Testis (tissue), 2 donors: ENCODE measurements at regions not wholly inside any gene's neighbourhood (a gene's known extent, or its start where the extent isn't known, plus 50 kb on each side); places are given as distances from the start of the nearest gene placed in this dataset.

Experiments used
- POLR2A ChIP-seq: fragments of 450-650 bp; IDR thresholded peaks from one replicate; pipeline ENCODE4 v1.6.1; 2017; ENCODE audit warnings: antibody characterized with exemption, mild to moderate bottlenecking, moderate library complexity
- TF ChIP-seq, protein P1 (sequence below), 3 experiments: fragments of 450-650 bp in 2 of 3; fragments of 200-600 bp in 1 of 3; sonication (generic) in 1 of 3; IDR thresholded peaks; one replicate each; pipeline ENCODE4 v1.5.1; 2016 to 2019; ENCODE audit warnings: antibody characterized with exemption in 3 of 3, mild to moderate bottlenecking in 2 of 3, moderate library complexity in 1 of 3

DNA sequence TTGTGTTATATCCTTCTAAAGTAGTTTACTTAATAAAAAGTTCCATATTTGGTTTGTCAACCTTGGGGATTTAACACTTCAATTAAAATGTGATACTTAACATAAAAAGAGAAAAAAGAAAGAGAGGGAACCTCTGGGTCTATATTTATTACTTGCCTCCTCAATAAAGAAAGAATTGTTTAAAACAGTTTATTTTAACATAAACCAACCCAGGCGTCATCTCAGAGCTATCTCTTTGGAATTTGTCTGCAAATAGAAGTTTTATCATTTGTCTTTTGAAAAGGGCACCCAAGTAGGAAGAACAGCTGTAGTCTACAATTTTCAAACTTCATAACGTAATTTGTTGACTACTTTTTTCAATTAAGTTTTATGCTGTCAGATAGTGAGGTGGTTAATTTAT is 364.1 kb downstream of the KCNJ2 start:
- TF ChIP-seq, protein P1, sequence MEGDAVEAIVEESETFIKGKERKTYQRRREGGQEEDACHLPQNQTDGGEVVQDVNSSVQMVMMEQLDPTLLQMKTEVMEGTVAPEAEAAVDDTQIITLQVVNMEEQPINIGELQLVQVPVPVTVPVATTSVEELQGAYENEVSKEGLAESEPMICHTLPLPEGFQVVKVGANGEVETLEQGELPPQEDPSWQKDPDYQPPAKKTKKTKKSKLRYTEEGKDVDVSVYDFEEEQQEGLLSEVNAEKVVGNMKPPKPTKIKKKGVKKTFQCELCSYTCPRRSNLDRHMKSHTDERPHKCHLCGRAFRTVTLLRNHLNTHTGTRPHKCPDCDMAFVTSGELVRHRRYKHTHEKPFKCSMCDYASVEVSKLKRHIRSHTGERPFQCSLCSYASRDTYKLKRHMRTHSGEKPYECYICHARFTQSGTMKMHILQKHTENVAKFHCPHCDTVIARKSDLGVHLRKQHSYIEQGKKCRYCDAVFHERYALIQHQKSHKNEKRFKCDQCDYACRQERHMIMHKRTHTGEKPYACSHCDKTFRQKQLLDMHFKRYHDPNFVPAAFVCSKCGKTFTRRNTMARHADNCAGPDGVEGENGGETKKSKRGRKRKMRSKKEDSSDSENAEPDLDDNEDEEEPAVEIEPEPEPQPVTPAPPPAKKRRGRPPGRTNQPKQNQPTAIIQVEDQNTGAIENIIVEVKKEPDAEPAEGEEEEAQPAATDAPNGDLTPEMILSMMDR (IDR thresholded peaks at IDR 0.05) = no peak
- TF ChIP-seq POLR2A = no peak
